HG02840 (cell line): ENCODE measurements at regions not wholly inside any gene's neighbourhood (a gene's known extent, or its start where the extent isn't known, plus 50 kb on each side); places are given as distances from the start of the nearest gene placed in this dataset.

Experiments
- ATAC-seq: cut with Tn5 transposase; IDR thresholded peaks from one replicate; pipeline ENCODE4 v1.9.1; 2021; ENCODE audit warnings: mild to moderate bottlenecking, moderate library complexity, moderate number of reproducible peaks; ENCODE audit not compliant: unreplicated experiment, low FRiP score

GRCh38 chr2:139217641-139218040, 437.5 kb upstream of the NXPH2 start:
- ATAC-seq = no peak

DNA sequence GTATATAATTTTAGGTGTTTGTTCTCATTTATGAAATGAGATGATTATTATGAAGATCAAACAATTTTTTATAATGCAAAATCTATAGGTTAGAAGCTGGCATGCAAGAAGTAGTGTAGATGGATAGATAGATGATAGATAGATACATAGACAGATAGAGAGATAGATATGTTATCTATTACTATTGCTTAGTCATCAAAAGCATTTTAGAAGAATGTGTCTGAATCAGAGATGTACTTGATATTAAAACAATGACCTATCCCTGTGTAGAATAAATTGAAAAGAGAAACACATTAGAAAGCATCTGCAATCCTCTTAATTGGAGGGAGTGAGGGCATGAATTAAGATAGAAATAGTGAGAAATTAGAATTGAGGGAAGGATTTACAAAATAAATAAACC, 436.2 kb upstream of the NXPH2 start:
- ATAC-seq = no peak

- no peak for ATAC-seq
These were observed 434.6 kb upstream of the NXPH2 start for GRCh38 chr2:139214801-139215200.

- no peak for ATAC-seq
These were observed 429.4 kb upstream of the NXPH2 start for GRCh38 chr2:139209586-139209985.

- no peak for ATAC-seq
These were observed 421.3 kb upstream of the NXPH2 start for GRCh38 chr2:139201516-139201915.

- ATAC-seq = no peak
These were observed 416.6 kb upstream of the NXPH2 start for GRCh38 chr2:139196754-139197153.

- ATAC-seq = no peak
These were observed 414.4 kb upstream of the NXPH2 start for GRCh38 chr2:139194546-139194945.

DNA sequence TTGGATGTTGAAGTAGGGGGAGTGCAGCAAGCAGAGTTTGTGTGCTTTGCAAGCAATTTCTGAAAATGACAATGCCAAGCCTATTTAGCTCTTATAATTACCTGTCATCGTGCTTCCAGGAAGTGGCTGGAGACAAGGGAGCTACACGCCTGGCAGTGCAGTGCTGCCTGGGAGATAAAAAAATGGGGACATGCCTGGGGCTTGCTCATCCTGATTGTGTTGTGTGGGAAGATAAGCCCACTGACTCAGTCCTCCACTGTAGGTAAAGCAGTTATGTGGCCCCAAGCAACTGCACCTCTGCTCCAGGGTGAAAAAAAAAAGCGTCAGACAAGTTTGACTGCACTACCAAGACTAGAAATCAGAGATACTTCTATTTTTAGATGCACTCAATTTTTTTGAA, 396.9 kb upstream of the NXPH2 start:
- no peak for ATAC-seq

- no peak for ATAC-seq
These were observed 395.3 kb upstream of the NXPH2 start for GRCh38 chr2:139175510-139175909.

GRCh38 chr2:139170406-139170805, 390.2 kb upstream of the NXPH2 start:
- ATAC-seq = no peak

GRCh38 chr2:139165601-139166000, 385.4 kb upstream of the NXPH2 start:
- ATAC-seq = no peak

DNA sequence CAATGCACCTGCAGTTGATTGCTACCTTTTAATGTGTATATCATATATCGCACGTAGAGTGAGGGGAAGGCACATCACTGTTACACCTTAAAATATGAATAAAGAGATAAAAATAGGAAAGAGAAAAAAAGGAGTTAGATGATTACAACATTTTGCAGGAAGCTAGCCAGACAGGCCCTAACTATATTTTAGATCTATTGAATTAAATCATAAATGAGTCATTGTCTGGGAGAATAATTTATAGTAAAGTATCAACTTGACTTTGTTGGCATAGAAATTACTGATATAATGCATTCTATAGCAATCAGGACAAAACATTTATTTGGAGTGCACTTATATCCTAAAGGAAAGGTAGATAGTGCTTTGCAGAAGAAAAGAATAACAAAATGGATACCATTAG, 384.9 kb upstream of the NXPH2 start:
- ATAC-seq = no peak

GRCh38 chr2:139162957-139163356, 382.8 kb upstream of the NXPH2 start:
- no peak for ATAC-seq

DNA sequence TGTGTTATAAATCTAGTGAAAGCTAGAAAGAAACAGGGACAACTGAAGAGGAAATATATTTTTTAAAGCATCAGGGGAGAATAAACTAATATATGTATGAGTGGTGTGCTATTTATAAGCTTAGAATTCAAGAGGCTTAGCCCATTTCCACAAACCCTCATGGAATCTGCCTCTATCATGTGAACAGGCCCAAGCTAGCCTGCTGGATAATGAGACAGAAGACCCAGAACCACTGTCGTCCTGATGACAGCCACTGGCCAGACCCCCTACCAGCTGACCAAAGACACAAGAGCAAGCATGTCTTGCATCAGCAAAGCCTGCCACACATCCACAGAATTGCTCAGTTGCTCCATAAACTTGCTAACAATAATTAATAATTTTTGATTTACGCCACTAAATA, 382.3 kb upstream of the NXPH2 start:
- ATAC-seq = no peak

GRCh38 chr2:139160836-139161235, 380.6 kb upstream of the NXPH2 start:
- no peak for ATAC-seq

GRCh38 chr2:139159177-139159576, 379.0 kb upstream of the NXPH2 start:
- ATAC-seq = no peak

DNA sequence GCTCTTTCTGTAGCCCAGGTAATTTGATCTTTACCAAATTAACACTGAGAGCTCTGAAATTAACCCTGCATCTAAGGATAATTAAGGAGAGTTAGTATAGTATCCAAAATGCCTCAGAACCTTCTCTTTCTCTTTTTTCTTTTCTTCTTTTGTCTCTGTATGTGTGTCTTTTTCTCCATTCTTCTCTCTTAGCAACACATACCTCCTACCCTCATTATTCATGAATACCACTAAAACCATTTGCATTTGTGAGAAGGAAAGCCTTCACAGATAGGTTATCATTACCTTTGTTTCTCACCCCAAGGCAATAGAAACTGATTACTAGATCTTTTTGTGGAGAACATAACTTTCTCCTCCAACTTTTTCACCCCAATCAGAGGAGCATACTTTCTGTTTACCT, 376.5 kb upstream of the NXPH2 start:
- no peak for ATAC-seq

GRCh38 chr2:139155991-139156390, 375.8 kb upstream of the NXPH2 start:
- no peak for ATAC-seq

DNA sequence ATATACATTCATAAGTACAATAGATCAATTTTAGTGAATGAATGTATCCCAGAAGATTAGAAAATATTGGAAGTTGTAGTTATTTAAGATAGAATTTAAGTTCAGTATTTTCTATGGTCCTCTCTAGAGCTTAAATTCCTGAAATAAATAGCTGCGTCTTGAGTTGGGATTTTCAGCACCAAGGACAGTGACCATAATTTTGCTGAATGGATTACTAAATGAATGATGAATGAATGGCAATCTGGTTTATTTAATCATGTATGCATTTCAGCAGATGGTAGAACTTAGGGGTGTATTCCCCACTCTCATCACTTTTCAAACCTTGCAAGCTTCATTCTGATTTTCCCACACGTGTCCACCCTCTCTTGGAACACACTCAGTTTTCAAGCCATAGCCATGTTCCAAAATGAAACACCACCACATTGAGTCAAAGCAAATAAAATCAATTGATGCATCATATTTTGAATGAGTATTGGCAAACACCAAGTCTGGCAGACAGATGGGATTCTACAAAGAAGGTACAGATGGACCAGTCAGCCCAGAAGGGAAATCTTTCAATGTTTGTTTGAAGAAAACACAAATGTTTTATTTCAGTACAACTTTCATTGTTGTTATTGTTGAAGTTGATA, 362.2 kb upstream of the NXPH2 start:
- no peak for ATAC-seq

GRCh38 chr2:139124271-139124670, 344.1 kb upstream of the NXPH2 start:
- ATAC-seq = no peak

DNA sequence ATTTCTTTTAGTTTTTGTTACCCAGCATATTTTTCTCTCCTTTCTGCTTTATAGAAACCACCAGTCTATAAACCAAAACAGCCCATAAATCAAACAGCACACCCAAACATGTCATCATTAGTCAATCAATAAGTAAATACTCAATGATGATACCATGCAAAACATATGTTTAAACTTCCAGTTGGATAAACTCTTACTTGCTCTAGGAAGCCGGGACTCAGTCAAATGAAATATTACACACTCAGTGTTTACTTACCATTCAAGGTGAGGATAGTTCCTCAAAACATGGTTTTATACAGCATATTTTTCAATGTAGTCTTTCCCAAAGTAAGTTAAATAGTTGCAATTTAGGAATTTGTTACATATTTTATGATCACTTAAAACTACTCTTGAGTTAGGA, 343.6 kb upstream of the NXPH2 start:
- ATAC-seq = no peak

DNA sequence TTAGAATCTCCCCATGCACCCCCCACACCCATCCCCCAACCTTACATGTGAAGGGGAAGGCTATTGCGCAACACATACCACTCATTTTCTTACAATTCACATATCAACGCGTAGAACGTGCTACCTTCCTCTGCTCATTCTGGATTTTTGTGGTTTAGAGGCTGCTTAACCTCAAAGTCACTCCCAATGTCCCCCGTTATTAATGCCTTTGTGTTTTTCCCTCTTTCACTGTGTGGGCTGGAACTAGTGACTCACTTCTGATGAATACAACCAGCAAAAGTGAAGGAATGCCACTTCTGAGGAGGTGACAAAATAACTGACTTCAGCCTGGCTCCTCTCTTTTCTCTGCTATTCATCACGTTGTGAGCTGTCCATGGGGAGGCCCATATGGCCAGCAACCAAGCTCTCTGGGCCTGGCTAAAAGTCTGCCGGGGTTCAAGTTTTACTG, 342.5 kb upstream of the NXPH2 start:
- no peak for ATAC-seq

- ATAC-seq = no peak
These were observed 319.5 kb upstream of the NXPH2 start for GRCh38 chr2:139099721-139100120.
